Muscle of back (tissue), 3 donors: ENCODE measurements at regions not wholly inside any gene's neighbourhood (a gene's known extent, or its start where the extent isn't known, plus 50 kb on each side); places are given as distances from the start of the nearest gene placed in this dataset.
A peak's percentile ranks its signal among the peaks of the same experiment; 100 is the strongest.
"Not testable (repeated sequence)": the region's sequence is repeated elsewhere in the genome, so short reads cannot be mapped to it uniquely, and the experiment has no call there.

Source experiments
- DNase-seq, 3 donors: peaks; one replicate each; pipeline versions ENCODE4 v3.0.0 to v3.0.0-alpha.2; 2013

- DNase-seq = no peak
Measured at GRCh38 chr11:69572233-69572860, 68.6 kb upstream of the CCND1 start.

- no peak for DNase-seq
Measured at GRCh38 chr11:69572861-69573260, 68.1 kb upstream of the CCND1 start.

DNA sequence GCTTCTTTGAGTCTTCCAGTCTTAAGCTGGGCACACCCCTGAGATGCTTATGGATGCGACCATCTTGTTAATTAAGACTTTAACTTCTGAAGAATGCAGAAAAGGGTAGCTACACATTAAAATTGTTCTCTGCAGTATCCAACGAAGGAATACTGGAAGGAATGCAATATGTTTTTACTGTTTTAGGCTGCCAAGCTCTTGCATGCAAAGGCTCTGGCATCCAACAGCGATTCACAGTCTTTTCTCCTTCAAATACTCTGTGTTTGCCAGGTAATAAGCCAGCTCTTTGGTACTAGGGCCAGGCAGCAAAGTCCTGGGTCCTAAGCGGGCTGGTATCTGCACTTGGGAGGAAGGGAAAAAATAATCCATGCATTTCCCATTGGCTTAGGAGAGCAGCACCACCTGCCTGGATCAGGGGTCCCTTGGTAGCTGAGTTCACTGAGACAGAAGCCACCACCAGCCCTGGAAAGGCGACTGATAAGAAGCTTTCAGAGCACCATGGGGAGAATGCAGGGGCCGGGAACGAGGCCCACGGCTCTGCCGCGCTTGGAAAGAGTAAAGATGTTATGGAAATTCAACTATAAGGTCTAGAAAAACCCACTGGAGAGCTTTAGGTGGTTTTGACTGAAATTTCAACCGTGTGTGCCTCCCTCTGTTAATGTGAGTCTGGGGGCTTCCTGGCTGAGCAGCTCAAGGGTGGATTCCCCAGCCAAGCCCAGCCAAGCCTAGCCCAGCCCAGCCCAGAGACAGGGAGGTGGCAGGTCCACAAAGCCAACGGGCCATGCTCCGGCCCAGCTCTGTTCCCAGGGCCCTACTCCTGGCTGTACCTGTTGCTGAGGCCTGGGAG is 67.0 kb upstream of the CCND1 start:
- DNase-seq = peak in 1 of 3 donors; percentile 12

DNA sequence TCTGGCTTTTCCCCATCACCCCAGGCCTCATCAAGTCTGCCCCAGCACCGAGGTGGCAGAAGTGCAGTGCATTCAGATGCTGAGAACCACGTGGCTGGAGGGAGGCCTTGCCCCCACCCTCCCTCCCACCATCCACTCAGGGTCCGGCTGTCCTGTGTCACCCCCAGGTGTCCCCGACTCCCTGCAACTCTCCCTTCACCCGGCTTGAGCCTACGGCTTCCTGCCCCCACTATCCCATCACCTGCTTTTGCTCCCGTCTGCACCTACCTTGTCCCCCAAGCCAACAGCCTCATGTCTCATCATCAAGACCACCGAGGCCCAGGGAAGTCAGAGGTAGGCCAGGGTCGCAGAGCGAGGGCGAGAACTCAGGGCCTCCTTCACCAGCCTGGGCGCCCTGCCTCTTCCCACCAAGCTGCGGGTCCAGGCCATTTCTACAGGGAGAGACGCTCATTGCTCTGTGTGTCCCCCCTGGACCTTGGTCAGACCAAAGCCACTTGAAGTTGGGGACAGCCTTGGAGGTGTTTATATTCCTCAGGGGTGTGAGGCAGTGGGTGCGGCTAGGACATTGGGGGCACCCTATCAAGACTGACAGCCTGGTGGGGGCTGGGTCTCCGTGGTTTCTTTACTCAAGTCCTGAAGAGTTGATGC is 66.2 kb upstream of the CCND1 start:
- DNase-seq = no peak

DNA sequence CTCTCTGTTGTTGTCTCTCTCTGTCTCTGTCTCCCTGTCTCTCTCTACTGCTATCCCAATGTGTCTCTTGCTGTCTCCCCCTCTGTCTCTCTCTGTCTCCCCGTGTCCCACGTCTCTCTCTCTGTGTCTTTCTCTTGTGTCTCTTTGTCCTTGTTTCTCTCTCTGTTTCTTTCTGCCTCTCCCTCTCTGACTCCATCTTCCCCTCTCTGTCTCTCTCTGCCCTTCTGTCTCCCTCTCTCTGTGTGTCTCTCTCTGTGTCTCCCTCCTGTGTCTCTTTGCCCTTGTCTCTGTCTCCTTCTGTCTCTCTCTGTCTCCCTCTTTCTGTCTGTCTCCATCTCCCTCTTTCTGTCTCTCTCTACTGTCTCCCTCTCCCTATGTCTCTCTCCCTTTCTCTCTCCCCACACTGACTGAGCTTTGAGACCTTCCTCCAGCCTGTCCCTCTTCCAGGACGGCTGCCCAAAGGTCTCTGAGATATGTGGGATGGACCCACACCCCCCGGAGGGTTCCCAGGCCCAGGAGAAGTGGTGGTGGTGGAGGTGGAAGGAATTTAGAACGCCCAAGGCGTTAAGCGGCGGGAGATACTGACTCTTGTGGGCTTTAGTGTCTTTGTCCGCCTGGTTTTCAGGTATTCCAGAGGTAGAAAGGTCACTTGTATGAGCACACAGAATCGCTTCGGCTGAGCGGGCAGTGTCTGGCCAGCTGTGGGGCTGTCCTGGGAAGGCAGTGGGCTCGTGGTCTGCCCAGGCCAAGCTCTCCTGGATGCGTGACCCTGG is 65.5 kb upstream of the CCND1 start:
- DNase-seq = no peak

- DNase-seq = peak in 1 of 3 donors; percentile 32
Measured at GRCh38 chr11:69576069-69576782, 64.7 kb upstream of the CCND1 start.

- no peak for DNase-seq
Measured at GRCh38 chr11:69578167-69578566, 62.8 kb upstream of the CCND1 start.

- DNase-seq = no peak
Measured at GRCh38 chr11:69580529-69580928, 60.4 kb upstream of the CCND1 start.

GRCh38 chr11:69582756-69583467 is 58.0 kb upstream of the CCND1 start:
- no peak for DNase-seq

DNA sequence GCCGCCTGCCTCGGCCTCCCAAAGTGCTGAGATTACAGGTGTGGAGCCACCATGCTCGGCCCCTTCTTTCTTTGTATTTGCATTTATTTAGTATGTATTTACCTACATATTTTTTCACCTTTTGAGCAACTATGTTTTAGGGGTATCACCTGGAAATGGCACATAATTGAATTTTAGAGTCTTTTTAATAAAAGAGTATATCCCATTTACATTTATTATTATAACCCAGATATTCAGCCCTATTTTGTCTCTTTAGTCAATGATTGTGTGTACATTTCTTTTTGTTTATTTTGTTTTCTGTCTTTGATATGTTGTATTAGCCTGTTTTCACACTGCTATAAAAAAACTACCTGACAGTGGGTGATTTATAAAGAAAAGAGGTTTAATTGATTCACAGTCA is 56.8 kb upstream of the CCND1 start:
- no peak for DNase-seq

DNA sequence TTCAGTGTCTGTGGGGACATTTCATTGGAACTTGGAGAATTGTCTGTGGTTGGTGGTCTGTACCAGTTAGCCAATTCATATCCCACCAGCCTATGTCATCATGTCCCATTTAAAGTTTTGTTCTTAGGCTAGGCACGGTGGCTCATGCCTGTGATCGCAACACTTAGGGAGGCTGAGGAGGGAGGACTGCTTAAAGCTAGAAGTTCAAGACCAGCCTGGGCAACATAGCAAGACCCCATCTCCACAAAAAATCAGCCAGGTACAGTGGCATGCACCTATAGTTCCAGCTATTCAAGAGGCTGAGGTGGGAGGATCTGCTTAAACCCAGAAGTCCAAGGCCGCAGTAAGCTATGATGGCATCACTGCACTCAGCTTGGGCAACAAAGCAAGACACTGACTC is 55.6 kb upstream of the CCND1 start:
- DNase-seq = no peak

DNA sequence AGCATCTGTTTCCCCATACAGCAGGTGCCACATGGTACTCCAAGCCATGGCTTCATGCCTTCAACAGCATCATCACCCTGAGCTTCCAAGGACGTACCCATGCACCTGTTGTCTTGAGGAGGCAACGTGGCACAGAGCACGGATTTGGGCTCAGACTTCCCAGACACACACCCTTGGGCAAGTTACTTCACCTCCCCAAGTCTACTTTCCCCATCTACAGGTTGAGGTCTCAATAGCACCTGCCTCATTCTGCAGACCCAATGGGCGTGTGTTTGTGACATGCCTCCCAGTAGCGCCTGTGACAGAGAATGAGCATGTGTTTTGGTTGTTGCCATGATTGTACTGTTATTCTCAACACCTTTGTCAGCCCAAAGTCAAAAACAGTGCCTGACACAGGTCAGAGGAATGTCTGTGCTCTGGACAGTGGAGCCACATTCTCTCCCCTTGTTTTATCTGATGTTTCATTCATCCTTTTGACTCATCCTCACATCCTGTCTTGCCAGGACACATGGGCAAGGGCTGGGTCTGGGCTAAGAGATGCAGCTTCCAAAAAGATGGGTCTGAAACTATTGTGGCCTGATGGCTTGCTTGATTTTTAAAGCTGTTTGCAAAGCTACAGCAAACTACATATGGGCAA is 53.4 kb upstream of the CCND1 start:
- peak in 1 of 3 donors; percentile 40 for DNase-seq

DNA sequence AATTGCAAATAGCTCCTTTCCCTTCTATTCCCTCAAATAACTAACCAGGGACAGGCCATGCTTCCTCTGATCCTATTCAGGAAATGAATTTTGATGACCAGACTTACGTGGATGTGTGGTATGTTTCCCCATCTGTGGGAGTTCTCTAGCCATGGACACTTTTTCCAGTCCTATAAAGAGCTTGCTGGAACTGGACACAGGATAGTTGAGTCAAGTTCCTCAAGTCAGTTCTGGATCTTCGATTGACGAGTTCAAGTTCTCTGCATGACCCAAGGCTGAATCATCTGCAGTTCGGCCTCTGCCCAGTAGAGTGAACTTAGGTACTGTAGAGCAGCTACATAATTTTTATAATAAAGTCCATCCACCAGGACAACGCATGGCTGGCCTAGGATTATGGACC is 52.7 kb upstream of the CCND1 start:
- peak in 1 of 3 donors; percentile 13 for DNase-seq

DNA sequence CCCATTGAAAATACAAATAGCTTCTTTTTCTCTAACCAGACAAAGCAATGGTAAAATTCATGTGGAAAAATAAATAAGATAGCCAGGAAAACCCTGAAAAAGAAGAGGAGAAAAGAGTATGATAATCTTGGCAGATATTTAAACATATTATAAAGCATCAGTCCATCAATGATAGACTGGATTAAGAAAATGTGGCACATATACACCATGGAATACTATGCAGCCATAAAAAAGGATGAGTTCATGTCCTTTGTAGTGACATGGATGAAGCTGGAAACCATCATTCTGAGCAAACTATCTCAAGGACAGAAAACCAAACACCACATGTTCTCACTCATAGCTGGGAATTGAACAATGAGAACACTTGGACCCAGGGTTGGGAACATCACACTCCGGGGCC is 50.9 kb upstream of the CCND1 start:
- not testable (repeated sequence) for DNase-seq
